ENCODE measurements at regions not wholly inside any gene's neighbourhood (a gene's known extent, or its start where the extent isn't known, plus 50 kb on each side); places are given as distances from the start of the nearest gene placed in this dataset.

DNA sequence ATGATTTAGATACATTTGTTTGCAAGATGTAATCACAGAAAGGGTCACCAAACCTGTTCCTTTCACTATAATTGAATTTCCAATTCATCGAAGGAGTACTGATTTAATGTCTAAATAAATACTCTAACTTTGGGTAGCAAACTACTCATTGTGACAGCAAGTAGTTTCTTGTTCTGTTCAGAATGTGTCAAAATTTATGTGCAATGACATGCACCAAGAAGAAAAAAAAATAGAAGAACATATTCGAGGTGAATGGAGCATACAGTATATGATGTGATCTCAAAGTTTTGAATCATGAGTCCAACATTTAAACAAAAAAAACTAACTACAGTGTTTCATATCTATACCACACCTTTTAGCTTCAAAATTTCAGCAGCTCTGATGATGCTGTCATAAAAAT is 583.6 kb upstream of the MMS22L start:
- Histone ChIP-seq H3K27ac (ENCODE audit: low read length) (no peak overlapping the region), H3K9me3 (replicated peaks; ENCODE audit: insufficient read depth, low read length) (no peaks in the 10 kb centered on the region), H3K9me2 (replicated peaks; ENCODE audit: insufficient read depth, low read length) (no peaks in the 10 kb centered on the region), H4K20me1 (ENCODE audit: insufficient read depth, low read length) (no peaks in the 10 kb centered on the region; the same call in 1 of the 2 replicates), H2AFZ (ENCODE audit: low read length) (no peak overlapping the region), H3K4me2 (ENCODE audit: low read depth, low read length) (no peak overlapping the region), H3K9ac (ENCODE audit: low read length) (no peak overlapping the region), H3K4me3 (ENCODE audit: low read length) (no peak overlapping the region), H3K79me2 (ENCODE audit: low read length) (no peaks in the 10 kb centered on the region), H3F3A (ENCODE audit: insufficient read depth, low read length) (no peaks in the 10 kb centered on the region), H3K27me3 (replicated peaks; ENCODE audit: insufficient read depth, low read length) (no peaks in the 10 kb centered on the region), H3K36me3 (replicated peaks; ENCODE audit: insufficient read depth, low read length) (no peaks in the 10 kb centered on the region), H3K4me1 (ENCODE audit: low read length) (no peaks in the 10 kb centered on the region)
- TF ChIP-seq EZH2 (optimal IDR thresholded peaks at IDR 0.05; ENCODE audit: low read depth, low read length) (no peak), EZH2phosphoT487 (IDR thresholded peaks at IDR 0.05; ENCODE audit: low read length) (no peak)
- TF ChIP-seq, protein P1, sequence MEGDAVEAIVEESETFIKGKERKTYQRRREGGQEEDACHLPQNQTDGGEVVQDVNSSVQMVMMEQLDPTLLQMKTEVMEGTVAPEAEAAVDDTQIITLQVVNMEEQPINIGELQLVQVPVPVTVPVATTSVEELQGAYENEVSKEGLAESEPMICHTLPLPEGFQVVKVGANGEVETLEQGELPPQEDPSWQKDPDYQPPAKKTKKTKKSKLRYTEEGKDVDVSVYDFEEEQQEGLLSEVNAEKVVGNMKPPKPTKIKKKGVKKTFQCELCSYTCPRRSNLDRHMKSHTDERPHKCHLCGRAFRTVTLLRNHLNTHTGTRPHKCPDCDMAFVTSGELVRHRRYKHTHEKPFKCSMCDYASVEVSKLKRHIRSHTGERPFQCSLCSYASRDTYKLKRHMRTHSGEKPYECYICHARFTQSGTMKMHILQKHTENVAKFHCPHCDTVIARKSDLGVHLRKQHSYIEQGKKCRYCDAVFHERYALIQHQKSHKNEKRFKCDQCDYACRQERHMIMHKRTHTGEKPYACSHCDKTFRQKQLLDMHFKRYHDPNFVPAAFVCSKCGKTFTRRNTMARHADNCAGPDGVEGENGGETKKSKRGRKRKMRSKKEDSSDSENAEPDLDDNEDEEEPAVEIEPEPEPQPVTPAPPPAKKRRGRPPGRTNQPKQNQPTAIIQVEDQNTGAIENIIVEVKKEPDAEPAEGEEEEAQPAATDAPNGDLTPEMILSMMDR (IDR thresholded peaks at IDR 0.05; ENCODE audit: low read length), result no peak
- DNase-seq, result no peak

DNA sequence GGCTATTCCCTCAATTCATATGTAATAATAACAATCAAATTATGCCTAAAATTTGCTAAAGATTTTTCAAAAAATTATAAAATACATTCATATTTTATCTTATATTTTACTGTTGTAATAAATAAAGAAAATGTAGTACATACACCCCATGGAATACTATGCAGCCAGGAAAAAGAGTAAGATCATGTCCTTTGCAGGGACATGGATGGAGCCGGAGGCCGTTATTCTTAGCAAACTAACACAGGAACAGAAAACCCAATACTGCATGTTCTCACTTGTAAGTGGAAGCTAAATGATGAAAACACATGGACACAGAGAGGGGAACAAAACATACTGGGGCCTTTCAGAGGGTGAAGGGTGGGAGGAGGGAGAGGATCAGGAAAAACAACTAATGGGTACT is 584.2 kb upstream of the MMS22L start:
- Histone ChIP-seq H3K9ac (ENCODE audit: low read length) (no peak overlapping the region), H3K27me3 (replicated peaks; ENCODE audit: insufficient read depth, low read length) (no peaks in the 10 kb centered on the region), H3K27ac (ENCODE audit: low read length) (no peak overlapping the region), H3K36me3 (replicated peaks; ENCODE audit: insufficient read depth, low read length) (no peaks in the 10 kb centered on the region), H3K79me2 (ENCODE audit: low read length) (no peaks in the 10 kb centered on the region), H3F3A (ENCODE audit: insufficient read depth, low read length) (no peaks in the 10 kb centered on the region), H2AFZ (ENCODE audit: low read length) (no peak overlapping the region), H3K9me2 (replicated peaks; ENCODE audit: insufficient read depth, low read length) (no peaks in the 10 kb centered on the region), H3K4me1 (ENCODE audit: low read length) (no peaks in the 10 kb centered on the region), H4K20me1 (ENCODE audit: insufficient read depth, low read length) (no peaks in the 10 kb centered on the region; the same call in 1 of the 2 replicates), H3K4me3 (ENCODE audit: low read length) (no peak overlapping the region), H3K9me3 (replicated peaks; ENCODE audit: insufficient read depth, low read length) (no peaks in the 10 kb centered on the region), H3K4me2 (ENCODE audit: low read depth, low read length) (no peak overlapping the region)
- TF ChIP-seq, protein P1 (IDR thresholded peaks at IDR 0.05; ENCODE audit: low read length), result no peak
- DNase-seq, result no peak

DNA sequence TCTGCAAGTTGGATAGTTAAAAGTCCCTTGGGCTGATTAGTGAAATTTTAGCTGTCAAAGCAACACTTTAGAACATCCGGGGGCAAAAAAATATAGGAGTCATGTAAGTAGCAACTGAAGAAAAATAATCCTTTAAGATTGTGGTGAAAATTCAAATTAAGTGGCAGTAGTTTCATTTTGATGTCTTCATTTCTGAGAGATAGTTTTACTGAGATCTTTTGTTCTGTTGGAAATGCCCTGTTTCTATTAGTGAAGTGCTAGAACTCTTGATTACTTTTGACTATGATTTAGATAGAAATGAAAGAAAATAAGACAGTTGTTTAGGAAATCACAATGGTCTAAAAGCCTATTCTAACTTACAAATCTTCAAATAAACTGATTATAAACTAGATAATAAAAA is 587.3 kb upstream of the MMS22L start:
- no peaks in the 10 kb centered on the region for H3K27me3 ChIP-seq (replicated peaks; ENCODE audit: insufficient read depth, low read length)
- H3K27ac ChIP-seq (ENCODE audit: low read length), result no peak overlapping the region
- no peaks in the 10 kb centered on the region for H3K9me3 ChIP-seq (replicated peaks; ENCODE audit: insufficient read depth, low read length)
- H3F3A ChIP-seq (ENCODE audit: insufficient read depth, low read length), result no peaks in the 10 kb centered on the region
- no peaks in the 10 kb centered on the region for H3K36me3 ChIP-seq (replicated peaks; ENCODE audit: insufficient read depth, low read length)
- H3K79me2 ChIP-seq (ENCODE audit: low read length), result no peaks in the 10 kb centered on the region
- H3K9ac ChIP-seq (ENCODE audit: low read length), result no peak overlapping the region
- no peak overlapping the region for H3K4me2 ChIP-seq (ENCODE audit: low read depth, low read length)
- H3K4me1 ChIP-seq (ENCODE audit: low read length), result no peaks in the 10 kb centered on the region
- H3K9me2 ChIP-seq (replicated peaks; ENCODE audit: insufficient read depth, low read length), result no peaks in the 10 kb centered on the region
- DNase-seq, result no peak
- no peak overlapping the region for H2AFZ ChIP-seq (ENCODE audit: low read length)
- no peaks in the 10 kb centered on the region; the same call in 1 of the 2 replicates for H4K20me1 ChIP-seq (ENCODE audit: insufficient read depth, low read length)
- TF ChIP-seq, protein P1 (IDR thresholded peaks at IDR 0.05; ENCODE audit: low read length), result no peak
- TF ChIP-seq EZH2 (optimal IDR thresholded peaks at IDR 0.05; ENCODE audit: low read depth, low read length), result no peak
- TF ChIP-seq EZH2phosphoT487 (IDR thresholded peaks at IDR 0.05; ENCODE audit: low read length), result no peak
- H3K4me3 ChIP-seq (ENCODE audit: low read length), result no peak overlapping the region

All from MM.1S (cell line).